B cell (primary cell): ENCODE measurements at regions not wholly inside any gene's neighbourhood (a gene's known extent, or its start where the extent isn't known, plus 50 kb on each side); places are given as distances from the start of the nearest gene placed in this dataset.

Source experiments
- ATAC-seq: fragments of 200-7000 bp; cut with Tn5 transposase; one replicate; pipeline ENCODE4 v1.10.0; 2021; ENCODE audit warnings: low read depth, mild to moderate bottlenecking, moderate number of reproducible peaks, moderate library complexity
- CTCF ChIA-PET: fragments of 350-600 bp; sonication (Branson Sonifier 250); formaldehyde crosslinking; loops from one replicate; lab custom pipeline; 2021; ENCODE audit warnings: antibody characterized with exemption, inconsistent platforms; lab: Charles Lee
- POLR2A ChIA-PET: fragments of 350-600 bp; sonication (Branson Sonifier 250); formaldehyde crosslinking; loops from one replicate; lab custom pipeline; 2021; ENCODE audit warnings: antibody characterized with exemption; lab: Charles Lee
- DNase-seq: peaks from one replicate; pipeline ENCODE4 v3.0.0; 2013
- H2AFZ ChIP-seq: 2 replicates; pipeline ENCODE4 v1.6.1; 2012; ENCODE audit warnings: mild to moderate bottlenecking, low read depth, low read length; ENCODE audit not compliant: insufficient read depth, poor library complexity, severe bottlenecking
- H3K27ac ChIP-seq, 2 donors: 1 replicate in 1 of 2; 2 replicates in 1 of 2; pipeline ENCODE4 v1.5.1; 2012 to 2013; ENCODE audit warnings: low read length in 2 of 2, mild to moderate bottlenecking in 2 of 2, moderate library complexity in 1 of 2
- H3K27me3 ChIP-seq, 4 experiments: fragments of 200-600 bp in 1 of 4; sonication (generic) in 1 of 4; replicated peaks in 1 of 4; 1 replicate in 2 of 4; 2 replicates in 2 of 4; pipeline versions ENCODE4 v1.6.1 to v1.7.0; 2013 to 2016; ENCODE audit warnings: low read length in 3 of 4, mild to moderate bottlenecking in 2 of 4, mixed read lengths in 1 of 4, moderate library complexity in 1 of 4; ENCODE audit not compliant: insufficient read depth in 4 of 4, control insufficient read depth in 3 of 4; ENCODE audit errors: control extremely low read depth in 1 of 4
- H3K36me3 ChIP-seq, 2 experiments: replicated peaks in 1 of 2; 1 replicate in 1 of 2; 2 replicates in 1 of 2; pipeline versions ENCODE4 v1.6.1 to v1.7.1; 2013; ENCODE audit warnings: low read length in 1 of 2; ENCODE audit not compliant: insufficient read depth in 2 of 2, control insufficient read depth in 1 of 2; ENCODE audit errors: control extremely low read depth in 1 of 2, extremely low read depth in 1 of 2
- H3K4me1 ChIP-seq, 2 donors: fragments of 200-600 bp in 1 of 2; sonication (generic) in 1 of 2; 1 replicate in 1 of 2; 2 replicates in 1 of 2; pipeline versions ENCODE4 v1.5.1 to v1.6.1; 2013 to 2017; ENCODE audit warnings: low read length in 2 of 2; ENCODE audit not compliant: control insufficient read depth in 2 of 2, insufficient read depth in 2 of 2
- H3K4me2 ChIP-seq: replicated peaks from 2 replicates; pipeline ENCODE3; 2012; ENCODE audit warnings: mild to moderate bottlenecking, low read depth, low read length; ENCODE audit not compliant: poor library complexity, severe bottlenecking
- H3K4me3 ChIP-seq, 5 experiments: fragments of 200-600 bp in 1 of 5; sonication (generic) in 1 of 5; 1 replicate in 3 of 5; 2 replicates in 2 of 5; pipeline versions ENCODE4 v1.5.1 to v1.7.0; 2011 to 2016; ENCODE audit warnings: low read length in 4 of 5, mild to moderate bottlenecking in 4 of 5, low read depth in 2 of 5, control low read depth in 1 of 5, moderate library complexity in 1 of 5; ENCODE audit not compliant: insufficient read depth in 1 of 5; ENCODE audit errors: control extremely low read depth in 1 of 5, extremely low read depth in 1 of 5
- H3K79me2 ChIP-seq: fragments of 200-600 bp; sonication (generic); one replicate; pipeline ENCODE4 v1.6.0; 2016; ENCODE audit warnings: low read length; ENCODE audit not compliant: control insufficient read depth, insufficient read depth
- H3K9ac ChIP-seq: fragments of 200-600 bp; sonication (generic); 2 replicates; pipeline ENCODE4 v1.6.1; 2017; ENCODE audit warnings: mild to moderate bottlenecking, low read length, moderate library complexity
- H3K9me3 ChIP-seq, 3 donors: one replicate each; pipeline versions ENCODE4 v1.6.1 to v1.7.1; 2013; ENCODE audit warnings: low read length in 2 of 3; ENCODE audit not compliant: control insufficient read depth in 2 of 3, insufficient read depth in 1 of 3; ENCODE audit errors: control extremely low read depth in 1 of 3
- H4K20me1 ChIP-seq: 2 replicates; pipeline ENCODE4 v1.6.0; 2012; ENCODE audit warnings: mild to moderate bottlenecking, low read length; ENCODE audit not compliant: insufficient read depth, control insufficient read depth, poor library complexity, severe bottlenecking
- H3K27ac Mint-ChIP-seq: one replicate; pipeline ENCODE4 v1.8.0; 2021; ENCODE audit warnings: mixed read lengths
- H3K27me3 Mint-ChIP-seq: one replicate; pipeline ENCODE4 v1.8.0; 2021; ENCODE audit warnings: mixed read lengths
- H3K4me1 Mint-ChIP-seq: one replicate; pipeline ENCODE4 v1.8.0; 2021; ENCODE audit warnings: mixed read lengths
- H3K4me3 Mint-ChIP-seq: one replicate; pipeline ENCODE4 v1.8.0; 2021; ENCODE audit warnings: mixed read lengths
- H3K9me3 Mint-ChIP-seq: one replicate; pipeline ENCODE4 v1.8.0; 2022; ENCODE audit warnings: mixed read lengths; ENCODE audit not compliant: insufficient read depth
- EZH2 ChIP-seq: IDR thresholded peaks from 2 replicates; pipeline ENCODE4 v1.6.1; 2012; ENCODE audit warnings: borderline replicate concordance, low read depth, mild to moderate bottlenecking, moderate library complexity, low read length; ENCODE audit not compliant: insufficient read depth, poor library complexity, severe bottlenecking
- WGBS: methylation state at CpG from one replicate; pipeline ENCODE4 v1.1.5; 2013; ENCODE audit warnings: missing lambda C conversion rate; ENCODE audit not compliant: insufficient coverage; 5-methylcytosine and 5-hydroxymethylcytosine counted together
- intact Hi-C: fragments of 100-400 bp; cut with micrococcal nuclease; formaldehyde crosslinking; loops from one replicate; pipeline ENCODE4 v1.10.0; 2022
- TF ChIP-seq, protein P1 (sequence below): fragments of 200-600 bp; IDR thresholded peaks from one replicate; pipeline ENCODE4 v1.8.0; 2022; ENCODE audit warnings: antibody characterized with exemption, mild to moderate bottlenecking

DNA sequence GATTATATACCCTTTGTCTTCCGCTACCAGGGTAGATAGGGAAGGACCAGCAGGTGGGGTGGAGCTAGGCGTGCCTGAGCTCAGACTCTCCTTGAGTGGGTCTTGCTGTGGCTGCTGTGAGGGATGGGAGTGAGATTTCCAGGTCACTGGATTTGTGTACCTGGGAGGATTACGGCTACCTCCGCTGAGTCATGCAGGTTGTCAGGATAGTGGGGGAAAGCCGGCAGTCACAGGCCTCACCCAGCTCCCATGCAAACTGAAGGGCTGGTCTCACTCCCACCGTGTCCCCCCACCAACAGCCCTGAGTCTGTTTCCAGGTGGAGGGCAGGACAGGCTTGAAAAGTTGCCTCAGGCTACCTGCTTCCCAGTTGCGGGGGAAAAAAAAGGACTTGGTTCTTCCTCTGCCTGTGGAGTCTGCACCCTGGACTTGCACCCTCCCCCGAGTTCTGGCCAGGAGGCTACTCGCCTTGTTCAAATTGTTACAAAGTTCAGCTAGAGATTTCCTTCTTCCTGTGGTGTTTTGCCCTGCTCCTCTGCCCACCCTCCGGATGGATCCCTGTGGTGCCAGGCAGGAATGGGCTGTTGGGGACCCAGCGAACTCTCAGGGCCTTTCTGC, 268.3 kb downstream of the VAPA start:
- Mint-ChIP-seq H3K4me1 (peaks cover 26% of the 10 kb centered on the region), H3K9me3 (peaks cover 3% of the 10 kb centered on the region), H3K4me3 (no peak overlapping the region), H3K27me3 (no peaks in the 10 kb centered on the region), H3K27ac (no peak overlapping the region)
- H3K36me3 ChIP-seq, result no peaks in the 10 kb centered on the region
- H3K4me2 ChIP-seq, result no peak overlapping the region
- DNase-seq (no peak), ATAC-seq (no peak)
- no peaks in the 10 kb centered on the region for H4K20me1 ChIP-seq
- intact Hi-C loops, result no loop called here
- peaks cover 3 to 9% (median 3%) of the 10 kb centered on the region in 3 donors for H3K9me3 ChIP-seq
- peaks cover 0 to 5% of the 10 kb centered on the region in 2 donors for H3K4me1 ChIP-seq
- no peak for TF ChIP-seq EZH2
- no peak overlapping the region for H3K27ac ChIP-seq
- no peak overlapping the region for H2AFZ ChIP-seq
- CTCF ChIA-PET, result no interaction called here
- POLR2A ChIA-PET, result no interaction called here
- no peak overlapping the region for H3K4me3 ChIP-seq
- no peaks in the 10 kb centered on the region for H3K79me2 ChIP-seq
- H3K9ac ChIP-seq, result no peak overlapping the region
- no peaks in the 10 kb centered on the region for H3K27me3 ChIP-seq
- 93% methylated on average over 11 of the region's 11 CpGs for WGBS

DNA sequence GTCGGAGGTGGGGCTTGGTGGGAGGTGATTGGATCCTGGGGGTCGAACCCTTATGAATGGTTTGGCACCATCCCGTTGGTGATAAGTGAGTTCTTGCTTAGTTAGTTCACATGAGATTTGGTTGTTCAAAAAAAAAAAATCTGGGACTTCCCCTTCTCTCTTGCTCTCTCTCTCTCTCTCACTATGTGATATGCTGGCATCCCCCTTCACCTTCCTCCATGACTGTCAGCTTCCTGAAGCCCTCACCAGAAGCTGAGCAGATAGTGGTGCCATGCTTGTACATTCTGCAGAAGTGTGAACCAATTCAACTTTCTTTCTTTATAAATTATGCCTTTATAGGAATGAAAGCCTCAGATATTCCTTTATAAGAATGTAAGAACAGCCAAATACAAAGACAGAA, 269.7 kb upstream of the APCDD1 start:
- Histone ChIP-seq H3K4me3 (no peak overlapping the region), H3K4me1 (peaks cover 0 to 5% of the 10 kb centered on the region in 2 donors), H3K4me2 (no peak overlapping the region), H4K20me1 (no peaks in the 10 kb centered on the region), H3K79me2 (no peaks in the 10 kb centered on the region), H3K9ac (no peak overlapping the region), H2AFZ (no peak overlapping the region), H3K9me3 (peaks cover 3 to 9% (median 3%) of the 10 kb centered on the region in 3 donors), H3K27ac (no peak overlapping the region), H3K27me3 (no peaks in the 10 kb centered on the region), H3K36me3 (no peaks in the 10 kb centered on the region)
- TF ChIP-seq, protein P1, sequence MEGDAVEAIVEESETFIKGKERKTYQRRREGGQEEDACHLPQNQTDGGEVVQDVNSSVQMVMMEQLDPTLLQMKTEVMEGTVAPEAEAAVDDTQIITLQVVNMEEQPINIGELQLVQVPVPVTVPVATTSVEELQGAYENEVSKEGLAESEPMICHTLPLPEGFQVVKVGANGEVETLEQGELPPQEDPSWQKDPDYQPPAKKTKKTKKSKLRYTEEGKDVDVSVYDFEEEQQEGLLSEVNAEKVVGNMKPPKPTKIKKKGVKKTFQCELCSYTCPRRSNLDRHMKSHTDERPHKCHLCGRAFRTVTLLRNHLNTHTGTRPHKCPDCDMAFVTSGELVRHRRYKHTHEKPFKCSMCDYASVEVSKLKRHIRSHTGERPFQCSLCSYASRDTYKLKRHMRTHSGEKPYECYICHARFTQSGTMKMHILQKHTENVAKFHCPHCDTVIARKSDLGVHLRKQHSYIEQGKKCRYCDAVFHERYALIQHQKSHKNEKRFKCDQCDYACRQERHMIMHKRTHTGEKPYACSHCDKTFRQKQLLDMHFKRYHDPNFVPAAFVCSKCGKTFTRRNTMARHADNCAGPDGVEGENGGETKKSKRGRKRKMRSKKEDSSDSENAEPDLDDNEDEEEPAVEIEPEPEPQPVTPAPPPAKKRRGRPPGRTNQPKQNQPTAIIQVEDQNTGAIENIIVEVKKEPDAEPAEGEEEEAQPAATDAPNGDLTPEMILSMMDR, result no peak
- TF ChIP-seq EZH2, result no peak
- peak; percentile 24 for DNase-seq
- Mint-ChIP-seq H3K27ac (no peak overlapping the region), H3K4me3 (no peak overlapping the region), H3K27me3 (no peaks in the 10 kb centered on the region), H3K9me3 (peaks cover 3% of the 10 kb centered on the region), H3K4me1 (peaks cover 14% of the 10 kb centered on the region)
- intact Hi-C loops, result no loop called here
- ChIA-PET CTCF (no interaction called here), POLR2A (no interaction called here)
- 71% methylated on average over 1 of the region's 3 CpGs for WGBS
- no peak for ATAC-seq
